ENCODE measurements at regions not wholly inside any gene's neighbourhood (a gene's known extent, or its start where the extent isn't known, plus 50 kb on each side); places are given as distances from the start of the nearest gene placed in this dataset.

GRCh38 chr10:123443924-123444323 lies 222.2 kb upstream of the GPR26 start:
- no peak overlapping the region for H3K4me3 Mint-ChIP-seq
- Histone ChIP-seq H3K4me1 (ENCODE audit: insufficient read depth, low read length) (no peaks in the 10 kb centered on the region), H3K18ac (ENCODE audit: insufficient read length, low read depth, low read length) (no peak overlapping the region), H2AK5ac (ENCODE audit: insufficient read length, low read length) (no peak overlapping the region), H3K23me2 (ENCODE audit: insufficient read length, low read depth, low read length, poor library complexity, severe bottlenecking) (no peaks in the 10 kb centered on the region), H3K79me2 (ENCODE audit: insufficient read depth, low read length) (no peaks in the 10 kb centered on the region), H3K27me3 (ENCODE audit: insufficient read depth, low read length) (no peaks in the 10 kb centered on the region), H2BK5ac (ENCODE audit: insufficient read length, low read length) (no peak overlapping the region), H2BK20ac (ENCODE audit: low read depth, low read length, poor library complexity, severe bottlenecking) (no peak overlapping the region), H3K4ac (ENCODE audit: low read depth, low read length) (no peak overlapping the region), H3K79me1 (ENCODE audit: insufficient read depth, low read depth, low read length, poor library complexity, severe bottlenecking) (no peaks in the 10 kb centered on the region), H4K5ac (ENCODE audit: insufficient read length, low read depth, low read length) (no peak overlapping the region), H2BK15ac (ENCODE audit: low read depth, low read length) (no peak overlapping the region), H2AFZ (ENCODE audit: low read length) (no peak overlapping the region), H3K9me3 (ENCODE audit: control insufficient read depth, low read depth, low read length) (no peaks in the 10 kb centered on the region), H4K91ac (ENCODE audit: insufficient read length, low read depth, low read length) (no peak overlapping the region), H2BK120ac (ENCODE audit: low read depth, low read length, poor library complexity, severe bottlenecking) (no peak overlapping the region), H3K23ac (ENCODE audit: insufficient read length, low read depth, low read length) (no peak overlapping the region), H4K20me1 (ENCODE audit: control insufficient read depth, insufficient read depth, insufficient read length) (no peaks in the 10 kb centered on the region), H3K56ac (ENCODE audit: insufficient read length, low read depth, low read length) (no peak overlapping the region), H4K8ac (replicated peaks; ENCODE audit: insufficient read length, low read depth, low read length) (no peak overlapping the region), H3K9ac (ENCODE audit: extremely low read depth, insufficient read length, low read length) (no peak overlapping the region), H3K27ac (ENCODE audit: insufficient read length, low read depth, low read length) (no peak overlapping the region), H3T11ph (ENCODE audit: low read length) (no peak overlapping the region), H3K14ac (ENCODE audit: insufficient read depth, low read length) (no peak overlapping the region; the same call in 1 of the 2 replicates), H3K4me2 (ENCODE audit: insufficient read depth, insufficient read length, low read length) (no peak overlapping the region), H2BK12ac (ENCODE audit: insufficient read length, low read depth, low read length) (no peak overlapping the region)
- H3K9me3 Mint-ChIP-seq: no peaks in the 10 kb centered on the region
- no peaks in the 10 kb centered on the region; the same call in 1 of the 2 replicates for H3K27me3 Mint-ChIP-seq (ENCODE audit: low read depth)
- peaks cover 2 to 3% of the 10 kb centered on the region in 2 experiments; a peak in 3 of 4 replicates for H3K4me1 Mint-ChIP-seq
- no peak for TF ChIP-seq CTCF (conservative IDR thresholded peaks at IDR 0.05)
- H3K27ac Mint-ChIP-seq: no peak overlapping the region
- H3K36me3 Mint-ChIP-seq (ENCODE audit: insufficient read depth in 1 of 3, low read depth in 3 of 3): no peaks in the 10 kb centered on the region; a peak in 1 of 7 replicates
- DNase-seq: no peak

Data from H9 (cell line).